ENCODE measurements at regions not wholly inside any gene's neighbourhood (a gene's known extent, or its start where the extent isn't known, plus 50 kb on each side); places are given as distances from the start of the nearest gene placed in this dataset.
"Not testable (repeated sequence)": the region's sequence is repeated elsewhere in the genome, so short reads cannot be mapped to it uniquely, and the experiment has no call there.

DNA sequence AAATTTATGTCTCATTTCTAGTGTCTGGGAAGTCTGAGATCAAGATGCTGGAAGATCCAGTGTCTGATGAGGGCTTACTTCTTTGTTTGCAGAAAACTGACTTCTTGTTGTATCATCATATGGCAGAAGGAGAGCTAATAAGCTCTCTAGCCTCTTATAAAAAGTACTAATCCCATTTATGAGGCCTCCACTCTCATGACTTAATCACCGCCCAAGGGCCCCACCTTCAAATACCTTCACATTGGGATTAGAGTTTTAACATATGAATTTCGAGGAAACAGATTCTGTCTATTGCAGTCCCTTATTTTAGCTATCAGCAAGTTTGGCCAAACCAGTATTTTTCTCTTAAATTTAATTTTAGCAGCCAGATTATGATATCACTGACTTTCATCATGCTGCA is 150.2 kb upstream of the TMPRSS15 start:
- H3K4me2 ChIP-seq (ENCODE audit: insufficient read depth, low read length), result no peak overlapping the region
- no peaks in the 10 kb centered on the region for H3K4me1 ChIP-seq (ENCODE audit: insufficient read depth, low read length)
- no peak overlapping the region for H3K9ac ChIP-seq (ENCODE audit: low read depth, low read length)

DNA sequence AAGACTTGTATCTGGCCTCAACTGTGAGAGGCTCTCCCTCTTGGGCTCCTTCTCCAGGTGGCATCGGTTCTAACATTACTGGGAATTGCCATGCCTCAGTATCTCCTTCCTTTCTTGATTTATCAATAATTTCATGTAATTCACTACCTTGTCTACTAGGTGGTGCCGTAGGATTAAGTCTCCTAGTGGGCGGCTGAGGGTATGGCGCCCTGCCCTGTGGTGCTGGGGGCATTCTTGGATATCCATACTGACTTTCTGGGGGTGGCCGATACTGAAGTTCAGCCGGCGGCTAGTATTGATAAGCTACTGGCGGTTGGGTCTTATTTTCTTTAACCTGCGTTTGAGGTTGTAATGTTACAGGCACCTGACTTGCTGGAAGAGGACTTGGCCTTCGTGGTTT is 164.2 kb upstream of the TMPRSS15 start:
- not testable (repeated sequence) for H3K4me3 ChIP-seq (ENCODE audit: low read depth in 1 of 2, low read length in 2 of 2); H3K27me3 ChIP-seq (ENCODE audit: insufficient read depth, low read length, poor library complexity); ATAC-seq (ENCODE audit: insufficient read depth, low read depth); H3K9me3 ChIP-seq (ENCODE audit: insufficient read depth, low read length, severe bottlenecking); H3K27ac ChIP-seq (ENCODE audit: low read length); DNase-seq; H3K4me1 ChIP-seq (ENCODE audit: insufficient read depth, low read length); H3K4me2 ChIP-seq (ENCODE audit: insufficient read depth, low read length); H2AFZ ChIP-seq (ENCODE audit: low read depth, low read length); H4K20me1 ChIP-seq (ENCODE audit: insufficient read depth, low read length); H3K79me2 ChIP-seq (ENCODE audit: insufficient read depth, low read length); H3K9ac ChIP-seq (ENCODE audit: low read depth, low read length); H3K36me3 ChIP-seq (ENCODE audit: insufficient read depth, low read length)
- TF ChIP-seq, protein P1, sequence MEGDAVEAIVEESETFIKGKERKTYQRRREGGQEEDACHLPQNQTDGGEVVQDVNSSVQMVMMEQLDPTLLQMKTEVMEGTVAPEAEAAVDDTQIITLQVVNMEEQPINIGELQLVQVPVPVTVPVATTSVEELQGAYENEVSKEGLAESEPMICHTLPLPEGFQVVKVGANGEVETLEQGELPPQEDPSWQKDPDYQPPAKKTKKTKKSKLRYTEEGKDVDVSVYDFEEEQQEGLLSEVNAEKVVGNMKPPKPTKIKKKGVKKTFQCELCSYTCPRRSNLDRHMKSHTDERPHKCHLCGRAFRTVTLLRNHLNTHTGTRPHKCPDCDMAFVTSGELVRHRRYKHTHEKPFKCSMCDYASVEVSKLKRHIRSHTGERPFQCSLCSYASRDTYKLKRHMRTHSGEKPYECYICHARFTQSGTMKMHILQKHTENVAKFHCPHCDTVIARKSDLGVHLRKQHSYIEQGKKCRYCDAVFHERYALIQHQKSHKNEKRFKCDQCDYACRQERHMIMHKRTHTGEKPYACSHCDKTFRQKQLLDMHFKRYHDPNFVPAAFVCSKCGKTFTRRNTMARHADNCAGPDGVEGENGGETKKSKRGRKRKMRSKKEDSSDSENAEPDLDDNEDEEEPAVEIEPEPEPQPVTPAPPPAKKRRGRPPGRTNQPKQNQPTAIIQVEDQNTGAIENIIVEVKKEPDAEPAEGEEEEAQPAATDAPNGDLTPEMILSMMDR (IDR thresholded peaks at IDR 0.05; ENCODE audit: borderline replicate concordance, extremely low read depth, low read length, poor library complexity, severe bottlenecking), result peak; percentile 4

More for the DNA sequence above, 150.2 kb upstream of the TMPRSS15 start:
- Histone ChIP-seq H3K27me3 (ENCODE audit: insufficient read depth, low read length, poor library complexity) (no peaks in the 10 kb centered on the region), H3K9me3 (ENCODE audit: insufficient read depth, low read length, severe bottlenecking) (no peaks in the 10 kb centered on the region), H3K27ac (ENCODE audit: low read length) (no peak overlapping the region), H4K20me1 (ENCODE audit: insufficient read depth, low read length) (no peaks in the 10 kb centered on the region), H3K4me3 (ENCODE audit: low read depth in 1 of 2, low read length in 2 of 2) (no peak overlapping the region), H2AFZ (ENCODE audit: low read depth, low read length) (no peak overlapping the region), H3K36me3 (ENCODE audit: insufficient read depth, low read length) (no peaks in the 10 kb centered on the region), H3K79me2 (ENCODE audit: insufficient read depth, low read length) (no peaks in the 10 kb centered on the region)
- ATAC-seq (ENCODE audit: insufficient read depth, low read depth), result no peak
- DNase-seq, result no peak
- TF ChIP-seq, protein P1 (IDR thresholded peaks at IDR 0.05; ENCODE audit: borderline replicate concordance, extremely low read depth, low read length, poor library complexity, severe bottlenecking), result no peak
- TF ChIP-seq EZH2 (IDR thresholded peaks at IDR 0.05; ENCODE audit: borderline replicate concordance, low read depth, low read length, severe bottlenecking), result no peak

DNA sequence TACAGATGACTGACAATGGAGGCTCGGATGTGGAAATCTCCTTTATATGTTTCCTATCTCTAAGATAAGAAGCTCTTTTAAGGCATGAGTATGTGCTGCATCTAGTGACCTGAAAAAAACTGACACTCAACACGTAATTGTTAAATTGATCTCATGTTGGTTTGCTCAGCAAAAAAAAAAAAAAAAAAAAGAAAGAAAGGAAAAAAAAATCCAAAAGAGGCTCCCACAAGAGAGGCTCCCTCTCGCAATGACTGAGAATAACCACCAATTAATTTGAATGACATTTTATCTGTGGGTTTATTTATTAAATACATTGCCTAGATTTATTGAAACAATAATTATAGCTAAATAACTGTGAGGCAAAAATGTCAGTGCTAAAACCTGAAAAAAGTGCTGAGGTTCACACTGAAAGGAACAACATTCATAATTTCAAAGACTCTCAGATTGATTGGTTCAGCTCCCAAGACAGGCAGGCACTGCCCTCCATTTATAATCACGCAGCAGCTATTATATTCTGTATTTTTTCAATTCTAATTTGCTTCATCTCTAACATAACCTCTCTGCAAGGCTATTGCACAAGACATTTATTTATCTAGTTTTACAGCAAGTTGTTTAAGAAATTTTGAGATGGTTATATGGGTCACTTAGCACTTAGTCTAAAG is 184.5 kb upstream of the TMPRSS15 start:
- no peak overlapping the region for H2AFZ ChIP-seq (ENCODE audit: low read depth, low read length)
- no peaks in the 10 kb centered on the region for H3K27me3 ChIP-seq (ENCODE audit: insufficient read depth, low read length, poor library complexity)
- H4K20me1 ChIP-seq (ENCODE audit: insufficient read depth, low read length), result no peaks in the 10 kb centered on the region
- H3K9me3 ChIP-seq (ENCODE audit: insufficient read depth, low read length, severe bottlenecking), result no peaks in the 10 kb centered on the region
- H3K4me3 ChIP-seq (ENCODE audit: low read depth in 1 of 2, low read length in 2 of 2), result no peak overlapping the region
- no peaks in the 10 kb centered on the region for H3K36me3 ChIP-seq (ENCODE audit: insufficient read depth, low read length)
- H3K4me2 ChIP-seq (ENCODE audit: insufficient read depth, low read length), result no peak overlapping the region
- DNase-seq (no peak), ATAC-seq (ENCODE audit: insufficient read depth, low read depth) (no peak)
- TF ChIP-seq EZH2 (IDR thresholded peaks at IDR 0.05; ENCODE audit: borderline replicate concordance, low read depth, low read length, severe bottlenecking), result no peak
- TF ChIP-seq, protein P1 (IDR thresholded peaks at IDR 0.05; ENCODE audit: borderline replicate concordance, extremely low read depth, low read length, poor library complexity, severe bottlenecking), result no peak
- H3K4me1 ChIP-seq (ENCODE audit: insufficient read depth, low read length), result no peaks in the 10 kb centered on the region
- no peak overlapping the region for H3K9ac ChIP-seq (ENCODE audit: low read depth, low read length)
- no peak overlapping the region for H3K27ac ChIP-seq (ENCODE audit: low read length)
- H3K79me2 ChIP-seq (ENCODE audit: insufficient read depth, low read length), result no peaks in the 10 kb centered on the region

All from DND-41 (cell line).